HG03097 (cell line): ENCODE measurements at regions not wholly inside any gene's neighbourhood (a gene's known extent, or its start where the extent isn't known, plus 50 kb on each side); places are given as distances from the start of the nearest gene placed in this dataset.
"Not testable (repeated sequence)": the region's sequence is repeated elsewhere in the genome, so short reads cannot be mapped to it uniquely, and the experiment has no call there.

Source experiments
- ATAC-seq: cut with Tn5 transposase; IDR thresholded peaks from one replicate; pipeline ENCODE4 v1.9.1; 2021; ENCODE audit not compliant: unreplicated experiment, low FRiP score

DNA sequence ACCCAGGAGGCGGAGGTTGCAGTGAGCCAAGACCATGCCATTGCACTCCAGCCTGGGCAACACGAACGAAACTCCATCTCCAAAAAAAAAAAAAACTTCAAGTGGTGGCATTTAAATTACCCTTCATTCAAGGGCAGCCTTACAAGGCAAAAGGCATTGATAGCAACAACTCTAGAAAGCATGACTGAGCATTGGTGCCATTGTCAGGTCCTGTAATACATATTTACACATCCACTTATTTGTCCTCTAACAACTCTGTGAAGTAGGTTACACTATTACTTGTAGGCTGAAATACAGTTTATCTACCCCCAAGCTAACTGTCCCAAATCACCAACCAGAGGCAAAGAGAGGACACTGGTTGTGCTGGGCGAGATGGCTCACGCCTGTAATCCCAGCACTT lies 52.7 kb upstream of the LARP1 start:
- ATAC-seq, result no peak

DNA sequence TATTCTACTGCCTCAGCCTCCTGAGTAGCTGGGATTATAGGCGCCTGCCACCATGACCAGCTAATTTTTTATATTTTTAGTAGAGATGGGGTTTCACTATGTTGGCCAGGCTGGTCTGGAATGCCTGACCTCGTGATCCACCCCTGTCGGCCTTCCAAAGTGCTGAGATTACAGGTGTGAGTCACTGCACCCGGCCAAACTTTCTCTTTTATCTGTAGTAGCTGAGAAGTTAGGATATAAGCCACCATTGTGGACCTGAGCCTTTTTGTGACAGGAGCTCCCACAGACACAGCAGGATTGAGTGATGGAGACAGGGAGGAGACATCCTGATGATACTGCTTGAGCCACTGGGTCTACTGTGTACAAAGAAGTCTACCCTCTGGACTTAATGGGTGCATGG lies 53.5 kb upstream of the LARP1 start:
- ATAC-seq, result not testable (repeated sequence)

DNA sequence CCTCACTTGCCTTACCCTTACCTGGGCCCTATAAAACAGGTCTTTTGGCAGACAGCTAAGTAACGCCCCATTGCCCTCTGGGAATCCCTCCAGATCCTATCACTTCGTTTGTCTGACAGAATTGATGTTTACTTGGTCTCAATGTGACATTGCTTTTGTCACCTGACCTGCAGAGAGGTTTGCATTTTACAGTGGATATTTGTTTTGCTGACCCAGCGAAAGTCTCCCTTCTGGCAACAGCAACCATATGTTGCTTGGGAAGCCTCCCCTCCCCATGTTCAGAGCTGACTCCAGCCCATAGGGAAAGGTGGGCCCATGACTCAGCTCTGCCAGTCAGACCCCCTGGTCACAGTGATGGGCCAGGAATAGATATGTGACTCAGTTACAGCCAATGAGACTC lies 54.0 kb upstream of the LARP1 start:
- ATAC-seq, result no peak

DNA sequence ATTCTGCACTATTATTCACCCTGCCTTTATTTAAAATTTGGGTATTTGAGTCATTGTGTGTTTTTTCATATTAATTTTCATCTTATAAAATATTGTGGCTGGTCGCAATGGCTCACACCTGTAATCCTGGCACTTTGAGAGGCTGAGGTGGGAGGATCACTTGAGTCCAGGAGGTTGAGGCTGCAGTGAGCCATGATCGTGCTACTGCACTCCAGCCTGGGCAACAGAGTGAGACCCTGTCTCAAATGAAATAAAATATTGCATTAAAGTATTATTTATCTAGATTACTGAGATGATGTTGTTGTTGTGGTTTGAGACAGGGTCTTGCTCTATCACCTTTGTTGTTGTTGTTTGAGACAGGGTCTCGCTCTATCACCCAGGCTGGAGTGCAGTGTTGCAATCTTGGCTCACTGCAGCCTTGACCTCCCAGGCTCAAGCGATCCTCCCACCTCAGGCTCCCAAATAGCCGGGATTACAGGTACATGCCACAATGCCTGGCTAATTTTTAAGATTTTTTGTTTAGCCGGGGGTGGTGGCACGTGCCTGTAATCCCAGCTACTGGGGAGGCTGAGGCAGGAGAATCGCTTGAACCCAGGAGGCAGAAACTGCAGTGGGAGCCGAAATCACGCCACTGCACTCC lies 54.8 kb upstream of the LARP1 start:
- not testable (repeated sequence) for ATAC-seq

DNA sequence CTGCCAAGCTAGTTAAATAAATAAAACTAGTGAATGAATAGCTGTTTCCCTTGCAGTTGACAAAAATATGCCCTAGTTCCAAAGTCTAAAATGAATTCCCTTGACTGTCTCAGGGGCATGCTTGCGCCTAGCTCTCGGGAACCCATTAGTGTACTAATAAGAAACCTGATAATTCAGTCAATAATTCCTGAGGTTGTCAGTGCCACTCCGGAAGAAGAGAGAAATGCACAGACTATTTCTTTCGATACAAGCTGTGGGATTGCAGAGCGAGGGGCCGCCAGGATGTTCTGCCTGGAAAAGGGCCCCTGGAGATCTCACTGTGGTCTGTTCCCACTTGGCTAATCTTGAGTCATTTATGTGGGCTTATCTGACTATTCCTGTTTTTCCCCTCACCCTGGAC lies 56.4 kb upstream of the LARP1 start:
- no peak for ATAC-seq

DNA sequence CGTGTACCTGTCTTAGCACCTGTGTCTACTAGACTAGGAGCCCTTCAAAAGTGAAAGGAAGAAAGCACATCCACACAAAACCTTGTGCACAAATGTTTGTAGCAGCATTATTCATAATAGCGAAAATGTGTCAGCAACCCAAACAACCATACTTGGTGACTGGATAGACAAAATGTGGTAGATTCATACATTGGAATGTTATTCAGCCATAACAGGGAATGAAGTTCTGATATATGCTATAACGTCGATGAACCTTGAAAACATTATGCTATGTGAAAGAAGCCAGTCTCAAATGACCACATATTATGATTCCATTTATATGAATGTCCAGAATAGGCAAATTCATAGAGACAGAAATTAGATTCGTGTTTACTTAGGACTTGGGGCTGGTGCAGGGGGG lies 57.8 kb upstream of the LARP1 start:
- ATAC-seq, result no peak

DNA sequence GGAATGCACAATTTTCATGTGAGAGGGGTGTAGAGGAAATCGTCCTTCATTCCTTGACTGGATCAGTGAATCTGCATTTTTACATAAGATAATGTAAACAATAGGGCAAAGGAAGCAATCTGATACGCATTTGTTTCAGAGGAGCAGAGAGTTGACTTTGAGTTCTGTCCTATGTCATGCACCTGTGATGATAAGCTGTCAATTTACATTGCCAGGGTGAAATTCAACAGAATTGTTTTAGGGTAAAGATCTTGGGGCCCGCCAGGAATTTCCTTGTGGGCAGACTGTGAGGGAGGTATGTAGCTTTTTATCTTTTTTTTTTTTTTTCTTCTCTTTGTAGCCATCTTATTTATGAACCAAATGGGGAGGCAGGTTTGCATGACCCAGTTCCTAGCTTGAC lies 58.3 kb upstream of the LARP1 start:
- ATAC-seq, result no peak

DNA sequence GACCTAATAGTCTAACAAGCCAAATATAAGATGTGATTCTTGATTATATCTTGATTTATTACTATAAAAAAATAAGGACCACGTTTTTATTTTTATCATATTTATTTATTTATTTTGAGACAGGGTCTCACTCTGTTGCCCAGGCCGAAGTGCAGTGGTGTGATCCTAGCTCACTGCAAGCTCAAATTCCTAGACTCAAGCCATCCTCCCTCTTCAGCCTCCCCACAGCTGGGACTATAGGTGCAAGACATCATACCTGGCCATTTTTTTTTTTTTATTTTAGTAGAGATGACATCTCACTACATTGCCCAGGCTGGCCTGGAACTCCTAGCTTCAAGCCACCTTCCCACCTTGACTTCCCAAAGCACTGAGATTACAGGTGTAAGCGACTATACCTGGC lies 61.0 kb upstream of the LARP1 start:
- no peak for ATAC-seq

DNA sequence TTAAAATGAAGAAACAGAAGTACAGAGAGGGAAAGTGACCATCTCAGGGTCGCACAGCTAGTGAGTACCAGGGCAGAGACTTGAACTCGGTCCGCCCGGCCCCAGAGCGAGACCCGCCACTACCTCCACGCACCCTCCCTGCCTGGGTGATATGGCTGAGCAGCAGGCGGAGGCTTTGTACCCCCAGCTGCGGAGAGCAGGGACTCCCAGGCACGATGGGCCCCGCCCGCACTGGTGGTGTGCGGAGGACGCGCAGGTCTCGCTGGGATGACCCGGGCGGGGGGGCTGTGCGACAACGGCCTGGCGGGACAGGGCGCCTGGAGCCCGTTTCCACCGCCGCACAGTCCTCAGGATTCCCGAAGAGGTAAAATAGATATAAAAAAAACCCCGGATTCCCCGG lies 64.7 kb upstream of the LARP1 start:
- no peak for ATAC-seq

DNA sequence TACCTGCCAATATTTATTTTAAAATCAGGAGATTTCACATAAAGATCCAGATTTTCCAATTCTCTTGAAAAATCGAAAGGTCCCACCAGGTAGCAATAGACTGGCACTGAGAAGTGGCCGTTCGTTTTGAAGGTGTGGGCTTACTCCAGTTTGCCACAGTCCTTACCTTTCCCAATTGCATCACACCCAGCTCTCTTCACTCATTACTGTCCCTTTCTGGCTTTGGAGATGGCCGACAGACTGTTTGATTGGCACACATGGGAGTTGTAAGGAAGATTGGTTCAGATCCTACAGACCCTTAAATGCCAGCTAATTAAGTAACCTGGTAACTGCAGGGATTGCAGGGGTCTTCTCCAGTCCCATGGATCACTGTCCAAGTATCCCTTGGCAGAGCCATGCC lies 68.7 kb upstream of the LARP1 start:
- ATAC-seq, result no peak

DNA sequence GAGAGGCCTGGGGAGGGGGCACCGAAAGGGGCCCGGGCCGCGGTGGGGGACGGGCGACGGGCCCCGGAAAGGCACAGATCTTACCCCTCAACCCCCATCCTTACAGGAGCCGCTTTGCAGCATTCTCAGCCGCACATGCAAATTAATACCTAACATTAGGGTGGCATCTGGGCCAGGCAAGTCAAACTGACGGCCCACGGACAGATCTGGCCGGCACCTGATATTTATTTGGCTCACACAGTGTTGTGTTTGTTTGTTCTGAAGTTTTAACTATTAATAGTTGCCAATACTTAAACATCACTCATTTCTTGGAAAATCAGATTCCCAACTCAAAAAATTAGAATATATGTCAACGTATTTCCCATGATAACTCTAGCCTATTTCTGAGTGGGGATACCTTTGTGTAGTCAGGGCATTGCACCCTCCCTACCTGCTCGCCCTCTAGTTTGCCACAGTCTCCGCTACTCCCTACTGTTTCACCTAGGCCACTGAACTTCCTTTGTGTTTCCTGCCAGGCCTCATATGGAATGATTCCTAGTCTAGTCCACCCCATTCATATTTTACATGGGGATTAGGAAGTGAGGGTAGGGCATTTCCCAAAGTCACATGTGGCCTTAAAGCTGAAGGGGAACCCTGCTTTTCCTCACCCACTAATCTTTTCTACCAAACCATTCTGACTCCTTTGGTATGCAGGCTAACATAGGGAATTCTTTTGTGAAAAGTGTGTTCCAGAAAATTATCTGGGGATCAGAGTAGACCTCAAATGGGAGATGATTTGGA lies 71.9 kb upstream of the LARP1 start:
- ATAC-seq, result peak; percentile 50

DNA sequence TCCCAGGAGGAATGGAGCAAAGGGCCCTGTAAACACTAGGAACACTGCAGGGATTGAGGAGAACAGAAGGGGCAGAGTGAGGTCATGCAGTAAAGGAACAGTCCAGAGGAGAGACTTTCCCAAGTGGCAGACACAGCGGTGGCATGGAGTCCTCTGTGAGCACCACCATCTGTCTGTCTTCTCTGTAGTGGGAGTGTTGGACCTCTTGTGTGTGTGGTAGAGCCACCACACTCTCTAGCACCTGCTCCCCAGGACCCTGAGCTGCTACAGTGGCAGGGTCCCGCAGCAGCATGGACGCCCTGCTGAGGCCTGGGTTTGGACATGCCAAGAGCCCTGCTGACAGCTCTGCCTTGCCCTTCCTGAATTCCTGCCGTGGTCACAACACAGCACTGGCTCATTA lies 75.7 kb upstream of the LARP1 start:
- ATAC-seq, result no peak

DNA sequence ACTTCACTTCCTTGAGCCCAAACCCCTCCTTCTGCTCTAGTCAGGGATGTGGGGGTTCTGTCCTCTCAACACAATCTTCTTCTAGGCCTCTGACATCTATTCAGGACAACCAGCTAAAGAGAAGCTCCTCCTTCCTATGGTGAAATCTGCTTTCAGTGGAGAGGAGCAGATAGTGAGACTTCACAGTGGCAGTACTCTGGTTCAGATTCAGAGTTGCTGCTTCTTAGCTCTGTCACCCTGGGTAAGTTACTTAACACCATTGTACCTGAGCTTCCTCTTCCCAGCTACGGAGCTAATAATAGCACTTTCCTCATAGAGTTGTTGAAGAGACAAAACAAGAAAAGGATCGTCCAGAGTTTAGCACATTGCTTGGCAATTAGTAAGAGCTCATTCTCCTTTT lies 77.3 kb upstream of the LARP1 start:
- no peak for ATAC-seq

DNA sequence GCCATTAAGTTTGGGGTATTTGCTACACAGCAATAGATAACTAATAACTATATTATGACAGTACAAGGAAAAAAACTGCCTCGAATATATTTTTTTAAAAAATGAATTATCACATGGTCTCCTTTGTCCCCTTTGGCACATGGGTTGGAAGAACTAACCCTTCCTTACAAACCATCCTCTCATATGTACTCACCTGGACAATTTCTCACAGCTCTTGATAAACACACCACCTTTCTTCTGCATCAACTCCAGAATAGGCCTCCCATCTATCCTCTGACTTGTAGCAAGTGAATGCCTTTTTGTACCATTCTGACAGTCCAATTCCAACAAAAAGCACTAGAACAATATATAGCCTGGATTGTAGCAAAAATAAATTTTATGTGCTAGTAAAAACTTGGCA lies 78.7 kb upstream of the LARP1 start:
- ATAC-seq, result no peak

DNA sequence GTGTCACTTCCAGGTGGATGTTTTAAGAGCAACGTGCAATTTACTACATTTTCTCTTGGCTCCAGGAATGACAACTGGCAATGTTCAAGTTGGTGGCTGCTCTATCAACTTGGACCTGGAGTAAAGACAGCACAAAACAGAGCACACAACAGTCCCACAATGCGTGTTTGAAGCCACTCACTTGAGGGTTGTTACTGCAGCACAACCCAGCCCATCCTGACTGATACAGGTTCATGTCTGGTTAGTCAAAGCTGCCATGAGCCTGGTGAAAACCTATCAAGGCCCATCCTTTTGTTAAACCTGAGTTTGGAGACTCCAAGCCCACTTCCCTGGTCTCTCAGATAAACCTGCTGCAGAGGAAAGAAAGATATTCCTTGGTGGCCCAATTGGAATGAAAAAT lies 81.1 kb upstream of the LARP1 start:
- ATAC-seq, result no peak

DNA sequence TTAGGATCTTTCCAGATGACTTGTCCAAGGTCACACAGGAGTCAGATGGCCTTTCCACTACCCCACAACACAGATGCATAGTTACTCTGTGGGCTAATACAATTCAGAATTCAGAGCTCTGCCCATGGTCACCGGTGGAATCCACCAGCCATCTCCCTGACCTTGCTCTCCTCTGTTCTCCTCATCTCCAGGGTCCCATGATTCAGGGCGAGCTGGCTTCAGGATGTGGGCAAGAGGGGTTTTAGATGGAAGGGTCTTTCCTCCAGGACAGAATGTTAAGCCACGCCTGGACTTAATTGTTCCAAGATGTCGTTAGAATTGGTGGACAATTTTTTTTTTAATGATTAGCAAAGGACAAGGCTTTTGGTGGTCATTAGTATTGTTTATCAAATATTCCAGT lies 81.7 kb upstream of the LARP1 start:
- ATAC-seq, result no peak

DNA sequence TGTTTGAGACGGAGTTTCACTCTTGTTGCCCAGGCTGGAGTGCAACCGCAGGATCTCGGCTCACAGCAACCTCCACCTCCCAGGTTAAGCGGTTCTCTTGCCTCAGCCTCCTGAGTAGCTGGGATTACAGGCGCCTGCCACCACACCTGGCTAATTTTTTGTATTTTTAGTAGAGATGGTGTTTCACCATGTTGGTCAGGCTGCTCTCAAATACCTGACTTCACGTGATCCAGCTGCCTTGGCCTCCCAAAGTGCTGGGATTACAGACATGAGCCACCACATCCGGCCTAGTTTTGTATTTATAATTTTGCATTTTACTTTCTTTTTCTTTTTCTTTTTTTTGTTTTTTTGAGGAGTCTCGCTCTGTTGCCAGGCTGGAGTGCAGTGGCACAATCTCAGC lies 85.3 kb upstream of the LARP1 start:
- ATAC-seq, result not testable (repeated sequence)

DNA sequence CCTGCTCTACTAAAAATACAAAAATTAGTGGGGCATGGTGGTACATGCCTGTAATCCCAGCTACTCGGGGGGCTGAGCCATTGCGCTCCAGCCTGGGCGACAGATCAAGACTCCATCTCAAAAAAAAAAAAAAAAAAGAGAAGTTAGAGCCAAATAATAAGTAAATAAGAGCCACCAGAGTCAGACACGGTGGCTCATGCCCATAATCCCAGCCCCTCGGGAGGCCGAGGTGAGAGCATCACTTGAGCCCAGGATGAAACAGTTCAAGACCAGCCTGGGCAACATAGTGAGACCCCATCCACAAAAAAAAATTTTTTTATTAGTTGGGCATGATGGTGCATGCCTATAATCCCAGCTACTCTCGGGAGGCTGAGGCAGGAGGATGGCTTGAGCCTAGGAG lies 85.8 kb upstream of the LARP1 start:
- ATAC-seq, result no peak

DNA sequence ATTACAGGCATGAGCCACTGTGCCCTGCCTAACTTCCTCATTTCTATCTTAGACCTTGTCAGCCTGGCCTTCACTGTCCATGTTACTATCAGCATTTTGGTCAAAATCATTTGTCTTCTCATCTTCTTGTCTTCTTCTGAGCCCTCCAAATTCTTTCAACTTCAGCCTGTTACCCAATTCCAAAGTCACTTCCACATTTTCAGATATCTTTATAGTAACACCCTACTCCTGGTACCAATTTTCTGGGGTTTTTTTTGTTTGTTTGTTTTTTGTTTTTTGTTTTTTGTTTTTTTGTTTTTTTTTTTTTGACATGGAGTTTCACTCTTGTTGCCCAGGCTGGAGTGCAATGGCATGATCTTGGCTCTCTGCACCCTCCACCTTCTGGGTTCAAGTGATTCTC lies 90.3 kb upstream of the LARP1 start:
- ATAC-seq, result no peak

DNA sequence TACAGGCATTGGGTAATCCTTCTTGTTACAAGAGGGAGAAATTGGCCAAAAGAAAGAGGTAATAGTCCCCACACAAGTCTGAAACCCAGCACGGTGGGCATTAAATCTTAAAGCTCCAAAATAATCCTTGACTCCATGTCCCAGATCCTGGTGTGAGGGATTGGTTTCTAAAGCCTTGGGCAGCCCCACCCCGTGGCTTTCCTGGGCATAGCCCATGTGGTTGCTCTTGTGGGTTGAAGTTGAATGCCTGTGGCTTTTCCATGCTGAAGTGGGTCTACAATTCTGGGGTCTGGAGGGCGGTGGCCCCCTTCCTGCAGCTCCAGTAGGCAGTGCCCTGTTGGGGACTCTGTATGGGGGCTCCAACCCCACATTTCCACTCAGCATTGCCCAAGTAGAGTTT lies 91.8 kb upstream of the LARP1 start:
- no peak for ATAC-seq

DNA sequence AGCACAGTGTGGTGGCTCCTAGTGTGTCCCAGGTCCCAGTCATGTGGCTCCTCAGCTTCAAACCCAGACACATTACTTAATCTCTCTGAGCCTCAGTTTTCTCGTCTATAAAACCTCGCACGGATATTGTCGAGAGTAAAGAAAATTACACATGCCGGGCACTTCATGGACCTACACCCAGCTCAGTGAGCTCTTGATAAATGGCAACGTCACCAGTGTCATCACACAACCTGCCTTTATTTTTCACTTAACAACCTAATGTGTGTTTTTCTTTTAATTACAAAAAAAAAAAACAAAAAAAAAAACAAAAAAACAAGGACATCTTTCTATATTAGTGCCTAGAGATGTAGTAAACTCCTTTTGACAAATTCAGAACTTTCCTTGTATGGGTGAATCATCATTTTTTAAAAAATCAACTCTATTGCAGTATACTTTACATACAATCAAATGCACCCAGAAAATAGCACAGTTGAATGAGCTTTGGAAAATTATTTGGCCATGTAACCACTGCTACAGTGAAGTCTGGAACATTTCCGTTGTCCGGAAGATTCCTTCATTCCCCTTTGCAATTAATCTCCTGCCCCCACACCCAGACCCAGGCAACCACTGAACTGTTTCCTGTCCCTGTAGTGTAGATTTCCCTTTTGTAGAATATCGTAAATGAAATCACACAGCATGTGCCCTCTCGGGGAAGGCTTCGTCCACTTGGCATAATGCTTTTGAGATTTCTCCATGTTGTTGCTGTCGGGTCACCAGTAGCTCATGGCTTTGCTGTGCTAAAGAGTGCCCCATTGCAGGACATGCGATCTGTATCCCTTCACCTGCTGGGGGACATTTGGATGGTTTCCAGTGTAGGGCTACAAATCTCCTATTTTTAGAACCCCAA lies 100.4 kb upstream of the LARP1 start:
- ATAC-seq, result no peak
